OCI-LY3 (cell line): ENCODE measurements at regions not wholly inside any gene's neighbourhood (a gene's known extent, or its start where the extent isn't known, plus 50 kb on each side); places are given as distances from the start of the nearest gene placed in this dataset.

ENCODE experiments used
- H2AFZ ChIP-seq: fragments of 200-600, 300-600 bp; shearing (Covaris generic); 2 replicates; pipeline ENCODE4 v1.6.0; 2014; ENCODE audit warnings: antibody characterized with exemption, low read depth, low read length
- H3K27ac ChIP-seq: fragments of 200-600, 300-600 bp; sonication (generic); 2 replicates; pipeline ENCODE4 v1.5.1; 2014; ENCODE audit warnings: mild to moderate bottlenecking, low read length, moderate library complexity, mixed read lengths
- H3K27me3 ChIP-seq: fragments of 200-600, 300-600 bp; sonication (generic); 2 replicates; pipeline ENCODE4 v1.6.1; 2014; ENCODE audit warnings: low read depth, low read length, mixed read lengths
- H3K36me3 ChIP-seq: fragments of 200-600, 300-600 bp; sonication (generic); replicated peaks from 2 replicates; pipeline ENCODE3; 2014; ENCODE audit warnings: low read depth, low read length, mixed read lengths
- H3K4me1 ChIP-seq: fragments of 300-600, 200-600 bp; sonication (generic); 2 replicates; pipeline ENCODE4 v1.6.1; 2014; ENCODE audit warnings: low read length, mixed read lengths
- H3K4me2 ChIP-seq: fragments of 200-600, 300-600 bp; sonication (generic); 2 replicates; pipeline ENCODE4 v1.6.1; 2014; ENCODE audit warnings: low read length, mixed read lengths
- H3K4me3 ChIP-seq: fragments of 300-600, 200-600 bp; sonication (generic); 2 replicates; pipeline ENCODE4 v1.5.1; 2014; ENCODE audit warnings: antibody characterized with exemption, mild to moderate bottlenecking, low read length, moderate library complexity
- H3K79me2 ChIP-seq: fragments of 300-600, 200-600 bp; shearing (Covaris generic); 2 replicates; pipeline ENCODE4 v1.6.1; 2014; ENCODE audit warnings: mild to moderate bottlenecking, low read length, mixed read lengths
- H3K9ac ChIP-seq: fragments of 300-600, 200-600 bp; shearing (Covaris generic); 2 replicates; pipeline ENCODE4 v1.6.0; 2014; ENCODE audit warnings: mild to moderate bottlenecking, low read length, moderate library complexity
- H3K9me3 ChIP-seq: fragments of 200-600, 300-600 bp; shearing (Covaris generic); 2 replicates; pipeline ENCODE4 v1.6.1; 2014; ENCODE audit warnings: low read length, mixed read lengths; ENCODE audit not compliant: insufficient read depth
- H4K20me1 ChIP-seq: fragments of 200-600, 300-600 bp; sonication (generic); 2 replicates; pipeline ENCODE4 v1.6.1; 2016; ENCODE audit warnings: low read length, mixed read lengths; ENCODE audit not compliant: insufficient read depth
- CTCF ChIP-seq: fragments of 200-600, 300-600 bp; sonication (generic); IDR thresholded peaks from 2 replicates; pipeline ENCODE4 v1.5.1; 2014; ENCODE audit warnings: antibody characterized with exemption, low read length, low read depth
- EZH2phosphoT487 ChIP-seq: fragments of 200-600 bp; shearing (Covaris generic); IDR thresholded peaks from 2 replicates; pipeline ENCODE4 v1.6.1; 2018; ENCODE audit warnings: antibody characterized with exemption, mixed run types, low read depth

GRCh38 chr5:125196481-125197111 is 450.2 kb upstream of the ZNF608 start:
- H3K27ac ChIP-seq = no peak overlapping the region
- H3K4me2 ChIP-seq = no peak overlapping the region
- H3K9me3 ChIP-seq = no peaks in the 10 kb centered on the region
- no peak overlapping the region for H3K9ac ChIP-seq
- H4K20me1 ChIP-seq = no peaks in the 10 kb centered on the region
- no peaks in the 10 kb centered on the region for H3K27me3 ChIP-seq
- H3K4me3 ChIP-seq = no peak overlapping the region
- H3K4me1 ChIP-seq = peaks cover 6% of the 10 kb centered on the region
- H3K36me3 ChIP-seq = no peaks in the 10 kb centered on the region
- TF ChIP-seq CTCF (no peak), EZH2phosphoT487 (no peak)
- H3K79me2 ChIP-seq = no peaks in the 10 kb centered on the region
- no peak overlapping the region for H2AFZ ChIP-seq

- Histone ChIP-seq H3K27me3 (no peaks in the 10 kb centered on the region), H3K4me1 (peaks cover 4% of the 10 kb centered on the region; the same call in 1 of the 2 replicates), H3K4me3 (no peak overlapping the region), H3K79me2 (no peaks in the 10 kb centered on the region), H3K27ac (no peak overlapping the region), H3K4me2 (no peak overlapping the region), H2AFZ (no peak overlapping the region), H4K20me1 (no peaks in the 10 kb centered on the region), H3K9ac (no peak overlapping the region), H3K9me3 (no peaks in the 10 kb centered on the region), H3K36me3 (no peaks in the 10 kb centered on the region)
- TF ChIP-seq CTCF (no peak), EZH2phosphoT487 (no peak)
Observed at GRCh38 chr5:125197321-125197720, 450.9 kb upstream of the ZNF608 start.

- H3K9ac ChIP-seq = no peak overlapping the region
- H3K27ac ChIP-seq = no peak overlapping the region
- H3K4me2 ChIP-seq = no peak overlapping the region
Observed at GRCh38 chr5:125198270-125198974, 452.0 kb upstream of the ZNF608 start.

More at GRCh38 chr5:125198270-125198974, 452.0 kb upstream of the ZNF608 start:
- Histone ChIP-seq H3K4me1 (peaks cover 4% of the 10 kb centered on the region; the same call in 1 of the 2 replicates), H4K20me1 (no peaks in the 10 kb centered on the region), H3K36me3 (no peaks in the 10 kb centered on the region), H2AFZ (no peak overlapping the region), H3K79me2 (no peaks in the 10 kb centered on the region), H3K4me3 (no peak overlapping the region), H3K9me3 (no peaks in the 10 kb centered on the region), H3K27me3 (no peaks in the 10 kb centered on the region)
- TF ChIP-seq CTCF = no peak
- no peak for TF ChIP-seq EZH2phosphoT487
